Lung (tissue), 11 donors: ENCODE measurements at regions not wholly inside any gene's neighbourhood (a gene's known extent, or its start where the extent isn't known, plus 50 kb on each side); places are given as distances from the start of the nearest gene placed in this dataset.

ENCODE experiments used
- ATAC-seq: fragments of 200-7000 bp; cut with Tn5 transposase; one replicate; pipeline ENCODE4 v1.9.1; 2020; ENCODE audit warnings: moderate number of reproducible peaks; ENCODE audit not compliant: insufficient read depth, low FRiP score
- DNase-seq, 3 donors: peaks; one replicate each; pipeline ENCODE4 v3.0.0-alpha.2; 2013 to 2017
- H3K27ac ChIP-seq, 2 donors: one replicate each; pipeline ENCODE4 v1.5.1; 2013; ENCODE audit warnings: mild to moderate bottlenecking in 2 of 2, moderate library complexity in 2 of 2, control low read depth in 1 of 2, inconsistent platforms in 1 of 2, low read depth in 1 of 2, low read length in 1 of 2
- H3K27me3 ChIP-seq, 3 donors: one replicate each; pipeline ENCODE4 v1.5.1; 2013; ENCODE audit warnings: low read length in 2 of 3; ENCODE audit not compliant: control insufficient read depth in 3 of 3, insufficient read depth in 3 of 3
- H3K36me3 ChIP-seq, 4 donors: one replicate each; pipeline ENCODE4 v1.5.1; 2013; ENCODE audit warnings: low read length in 4 of 4, mild to moderate bottlenecking in 1 of 4, moderate library complexity in 1 of 4; ENCODE audit not compliant: control insufficient read depth in 4 of 4, insufficient read depth in 4 of 4
- H3K4me1 ChIP-seq, 5 donors: one replicate each; pipeline ENCODE4 v1.5.1; 2013; ENCODE audit warnings: low read length in 5 of 5, mild to moderate bottlenecking in 2 of 5, moderate library complexity in 1 of 5; ENCODE audit not compliant: control insufficient read depth in 5 of 5, insufficient read depth in 5 of 5
- H3K4me3 ChIP-seq: one replicate; pipeline ENCODE4 v1.5.1; 2013; ENCODE audit warnings: mild to moderate bottlenecking, control low read depth, moderate library complexity
- H3K9ac ChIP-seq, 2 donors: one replicate each; pipeline ENCODE4 v1.5.1; 2013; ENCODE audit warnings: low read length in 2 of 2, control low read depth in 1 of 2; ENCODE audit not compliant: insufficient read depth in 1 of 2
- H3K9me3 ChIP-seq, 4 donors: one replicate each; pipeline ENCODE4 v1.5.1; 2013; ENCODE audit warnings: low read length in 3 of 4, mild to moderate bottlenecking in 1 of 4, moderate library complexity in 1 of 4; ENCODE audit not compliant: control insufficient read depth in 4 of 4, insufficient read depth in 3 of 4
- WGBS, 2 donors: extraction: QIAGEN DNeasy Blood & Tissue Kit; methylation state at CpG; one replicate each; pipeline ENCODE4 v1.1.7; 2013; 5-methylcytosine and 5-hydroxymethylcytosine counted together
- TF ChIP-seq, protein P1 (sequence below): IDR thresholded peaks from 2 replicates; pipeline ENCODE4 v1.5.1; 2012; ENCODE audit warnings: mild to moderate bottlenecking; ENCODE audit errors: control extremely low read depth, extremely low read depth
- donor health status: control.
- donor health status: control.
- donor health status: Bipolar disorder and iron deficiency.
- donor health status: healthy.
- donor health status: DM: yes; HTN: yes; CAD: no.

- H3K9ac ChIP-seq: no peak overlapping the region
- WGBS, 2 donors: 73 to 83% methylated on average over 4 of the region's 4 CpGs
- no peak overlapping the region for H3K4me3 ChIP-seq
- no peaks in the 10 kb centered on the region for H3K36me3 ChIP-seq
- ATAC-seq (no peak), DNase-seq (no peak)
- H3K27me3 ChIP-seq: no peaks in the 10 kb centered on the region
- peaks cover 0 to 6% (median 4%) of the 10 kb centered on the region in 5 donors for H3K4me1 ChIP-seq
- H3K27ac ChIP-seq: no peak overlapping the region
- no peaks in the 10 kb centered on the region for H3K9me3 ChIP-seq
- TF ChIP-seq, protein P1, sequence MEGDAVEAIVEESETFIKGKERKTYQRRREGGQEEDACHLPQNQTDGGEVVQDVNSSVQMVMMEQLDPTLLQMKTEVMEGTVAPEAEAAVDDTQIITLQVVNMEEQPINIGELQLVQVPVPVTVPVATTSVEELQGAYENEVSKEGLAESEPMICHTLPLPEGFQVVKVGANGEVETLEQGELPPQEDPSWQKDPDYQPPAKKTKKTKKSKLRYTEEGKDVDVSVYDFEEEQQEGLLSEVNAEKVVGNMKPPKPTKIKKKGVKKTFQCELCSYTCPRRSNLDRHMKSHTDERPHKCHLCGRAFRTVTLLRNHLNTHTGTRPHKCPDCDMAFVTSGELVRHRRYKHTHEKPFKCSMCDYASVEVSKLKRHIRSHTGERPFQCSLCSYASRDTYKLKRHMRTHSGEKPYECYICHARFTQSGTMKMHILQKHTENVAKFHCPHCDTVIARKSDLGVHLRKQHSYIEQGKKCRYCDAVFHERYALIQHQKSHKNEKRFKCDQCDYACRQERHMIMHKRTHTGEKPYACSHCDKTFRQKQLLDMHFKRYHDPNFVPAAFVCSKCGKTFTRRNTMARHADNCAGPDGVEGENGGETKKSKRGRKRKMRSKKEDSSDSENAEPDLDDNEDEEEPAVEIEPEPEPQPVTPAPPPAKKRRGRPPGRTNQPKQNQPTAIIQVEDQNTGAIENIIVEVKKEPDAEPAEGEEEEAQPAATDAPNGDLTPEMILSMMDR: no peak
Measured at GRCh38 chr3:197399486-197399885, 101.1 kb upstream of the DLG1 start.

DNA sequence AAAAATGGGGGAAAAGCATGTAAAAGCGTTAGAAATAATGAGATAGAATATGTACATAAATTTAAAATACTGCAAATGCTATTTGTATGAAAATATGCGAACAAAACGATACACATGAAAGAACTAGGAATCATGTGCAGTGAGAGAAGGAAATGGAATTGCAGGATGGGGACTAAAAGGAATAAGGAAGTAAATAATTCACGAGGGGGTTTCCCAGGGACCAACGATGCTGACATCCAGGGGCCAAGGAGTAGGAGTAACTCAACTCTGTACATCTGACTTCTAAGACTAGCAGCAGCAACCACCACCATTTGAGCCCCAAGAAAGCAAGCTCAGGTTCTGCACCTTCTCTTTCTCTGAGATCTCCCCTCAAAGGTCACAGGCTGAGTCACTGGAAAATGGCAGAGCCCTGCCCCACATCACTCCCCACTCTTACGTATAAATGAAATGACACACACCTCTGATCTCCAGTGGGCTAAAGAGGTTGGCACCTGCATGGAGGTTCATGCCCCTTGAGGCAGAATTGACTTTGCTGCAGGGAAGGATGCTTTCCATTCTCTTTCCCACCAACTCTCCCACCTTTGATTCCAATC, 100.0 kb upstream of the DLG1 start:
- Histone ChIP-seq H3K4me3 (no peak overlapping the region), H3K9me3 (no peaks in the 10 kb centered on the region), H3K4me1 (peaks cover 0 to 8% (median 4%) of the 10 kb centered on the region in 5 donors), H3K27me3 (no peaks in the 10 kb centered on the region), H3K27ac (no peak overlapping the region), H3K36me3 (no peaks in the 10 kb centered on the region), H3K9ac (no peak overlapping the region)
- TF ChIP-seq, protein P1: no peak
- DNase-seq (no peak), ATAC-seq (no peak)
- 62 to 64% methylated on average over 6 of the region's 6 CpGs for WGBS, 2 donors

DNA sequence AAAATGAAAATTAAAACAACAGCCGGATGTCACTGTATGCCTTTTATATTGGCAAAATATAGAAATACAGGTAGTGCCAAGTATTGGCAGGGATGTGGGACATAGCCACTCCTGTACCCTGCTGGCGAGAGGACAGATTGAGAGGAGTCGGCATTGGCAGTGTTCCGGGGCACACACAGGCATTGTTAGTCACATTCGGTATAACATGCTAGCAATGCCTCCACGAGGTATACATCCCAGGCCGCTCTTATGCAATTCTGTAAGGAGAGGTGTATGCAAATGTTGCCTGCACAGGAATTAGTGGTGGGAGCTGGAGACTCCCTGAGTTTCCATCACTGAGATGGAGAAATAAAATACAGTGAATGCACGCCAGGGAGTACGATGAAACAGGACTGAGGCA, 99.4 kb upstream of the DLG1 start:
- DNase-seq (no peak), ATAC-seq (no peak)
- 91 to 92% methylated on average over 9 of the region's 9 CpGs for WGBS, 2 donors
- Histone ChIP-seq H3K4me3 (no peak overlapping the region), H3K27ac (no peak overlapping the region), H3K4me1 (peaks cover 0 to 12% (median 4%) of the 10 kb centered on the region in 5 donors), H3K9me3 (no peaks in the 10 kb centered on the region), H3K9ac (no peak overlapping the region), H3K27me3 (no peaks in the 10 kb centered on the region), H3K36me3 (no peaks in the 10 kb centered on the region)
- TF ChIP-seq, protein P1: no peak
